Pancreas (tissue), 10 donors: ENCODE measurements at regions not wholly inside any gene's neighbourhood (a gene's known extent, or its start where the extent isn't known, plus 50 kb on each side); places are given as distances from the start of the nearest gene placed in this dataset.
A peak's percentile ranks its signal among the peaks of the same experiment; 100 is the strongest.

Source experiments
- ATAC-seq, 4 donors: fragments of 200-7000 bp; cut with Tn5 transposase; one replicate each; pipeline versions ENCODE4 v1.8.0 to v1.9.1; 2020; ENCODE audit warnings: mild to moderate bottlenecking in 4 of 4, moderate library complexity in 4 of 4
- DNase-seq, 6 donors: peaks; one replicate each; pipeline ENCODE4 v3.0.0-alpha.2; 2020
- FAIRE-seq: peaks from 2 replicates; lab custom pipeline; 2012; peaks lifted over from hg19 to GRCh38; lab: Jason Lieb, UNC
- H3K27ac ChIP-seq, 4 donors: fragments of 200-600 bp; sonication (generic); 1 replicate in 3 of 4; 2 replicates in 1 of 4; pipeline versions ENCODE4 v1.5.0 to v1.8.0; 2020
- H3K27me3 ChIP-seq, 4 donors: fragments of 200-600 bp; one replicate each; pipeline ENCODE4 v1.8.0; 2021
- H3K36me3 ChIP-seq, 3 donors: fragments of 200-600 bp; sonication (generic) in 1 of 3; one replicate each; pipeline versions ENCODE4 v1.5.0 to v1.8.0; 2020 to 2021
- H3K4me1 ChIP-seq, 3 donors: fragments of 200-600 bp; one replicate each; pipeline ENCODE4 v1.8.0; 2021
- H3K4me3 ChIP-seq, 4 donors: fragments of 200-600 bp; sonication (generic) in 2 of 4; one replicate each; pipeline versions ENCODE4 v1.5.0 to v1.8.0; 2020 to 2021
- H3K9me3 ChIP-seq, 4 donors: fragments of 200-600 bp; one replicate each; pipeline ENCODE4 v1.8.0; 2021
- WGBS, 2 donors: extraction: QIAGEN DNeasy Blood & Tissue Kit; methylation state at CpG; one replicate each; pipeline ENCODE4 v1.1.7; 2013; 5-methylcytosine and 5-hydroxymethylcytosine counted together
- intact Hi-C, 3 donors: fragments of 100-400 bp; cut with DNase I; formaldehyde crosslinking; loops; one replicate each; pipeline versions ENCODE4 v1.11.1 to v1.14.2; 2022
- TF ChIP-seq, protein P1 (sequence below), 4 donors: fragments of 200-600 bp; sonication (generic) in 3 of 4; IDR thresholded peaks; one replicate each; pipeline versions ENCODE4 v1.5.0 to v1.8.0; 2021; ENCODE audit warnings: antibody characterized with exemption in 4 of 4
- donor health status: healthy with polysubstance abuse.
- donor health status: DM: no; HTN: no; CAD: no; lungs with moderate emphysema.
- donor health status: DM: no; HTN: no; CAD: no.
- donor health status: control.
- donor health status: control.
- donor health status: Bipolar disorder and iron deficiency.
- donor health status: DM: yes; HTN: yes; CAD: no.
- donor health status: DM: no; HTN: no; CAD: no.
- donor health status: DM: no; HTN: no; CAD: no.
- donor health status: DM: yes; HTN: yes; CAD: no.

DNA sequence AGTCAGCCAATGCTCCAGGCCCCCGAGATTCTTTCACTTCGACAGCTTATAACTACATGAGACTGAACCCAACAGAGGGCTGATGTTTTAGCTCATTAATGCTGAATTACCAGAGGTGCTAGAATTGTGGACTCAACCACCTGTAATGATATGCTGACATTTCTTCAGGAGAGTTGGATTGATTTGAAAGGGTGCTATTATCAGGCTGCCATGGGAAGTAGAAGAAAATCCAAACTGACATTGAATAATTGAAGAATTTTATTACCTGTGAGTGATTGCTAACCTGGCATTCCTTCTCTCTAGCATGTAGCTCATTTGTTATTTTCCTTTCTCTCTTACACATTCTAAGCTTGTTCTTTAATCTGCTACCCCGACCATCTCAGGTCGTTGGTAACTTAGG is 488.8 kb downstream of the PID1 start:
- intact Hi-C loops = no loop called here
- H3K4me1 ChIP-seq = no peaks in the 10 kb centered on the region
- no peaks in the 10 kb centered on the region for H3K27me3 ChIP-seq
- WGBS, 2 donors = 36 to 40% methylated on average over 4 of the region's 4 CpGs
- TF ChIP-seq, protein P1, sequence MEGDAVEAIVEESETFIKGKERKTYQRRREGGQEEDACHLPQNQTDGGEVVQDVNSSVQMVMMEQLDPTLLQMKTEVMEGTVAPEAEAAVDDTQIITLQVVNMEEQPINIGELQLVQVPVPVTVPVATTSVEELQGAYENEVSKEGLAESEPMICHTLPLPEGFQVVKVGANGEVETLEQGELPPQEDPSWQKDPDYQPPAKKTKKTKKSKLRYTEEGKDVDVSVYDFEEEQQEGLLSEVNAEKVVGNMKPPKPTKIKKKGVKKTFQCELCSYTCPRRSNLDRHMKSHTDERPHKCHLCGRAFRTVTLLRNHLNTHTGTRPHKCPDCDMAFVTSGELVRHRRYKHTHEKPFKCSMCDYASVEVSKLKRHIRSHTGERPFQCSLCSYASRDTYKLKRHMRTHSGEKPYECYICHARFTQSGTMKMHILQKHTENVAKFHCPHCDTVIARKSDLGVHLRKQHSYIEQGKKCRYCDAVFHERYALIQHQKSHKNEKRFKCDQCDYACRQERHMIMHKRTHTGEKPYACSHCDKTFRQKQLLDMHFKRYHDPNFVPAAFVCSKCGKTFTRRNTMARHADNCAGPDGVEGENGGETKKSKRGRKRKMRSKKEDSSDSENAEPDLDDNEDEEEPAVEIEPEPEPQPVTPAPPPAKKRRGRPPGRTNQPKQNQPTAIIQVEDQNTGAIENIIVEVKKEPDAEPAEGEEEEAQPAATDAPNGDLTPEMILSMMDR (IDR thresholded peaks at IDR 0.05) = no peak
- no peaks in the 10 kb centered on the region for H3K9me3 ChIP-seq
- DNase-seq (no peak), FAIRE-seq (no peak), ATAC-seq (no peak)
- no peak overlapping the region for H3K27ac ChIP-seq
- H3K4me3 ChIP-seq = no peak overlapping the region
- no peaks in the 10 kb centered on the region for H3K36me3 ChIP-seq

- Histone ChIP-seq H3K4me3 (no peak overlapping the region), H3K36me3 (no peaks in the 10 kb centered on the region), H3K4me1 (no peaks in the 10 kb centered on the region), H3K9me3 (no peaks in the 10 kb centered on the region), H3K27ac (no peak overlapping the region), H3K27me3 (no peaks in the 10 kb centered on the region)
- DNase-seq (no peak), ATAC-seq (no peak), FAIRE-seq (no peak)
- TF ChIP-seq, protein P1 (IDR thresholded peaks at IDR 0.05) = no peak
- WGBS, 2 donors = 45 to 54% methylated on average over 5 of the region's 5 CpGs
- intact Hi-C loops = no loop called here
Observed at GRCh38 chr2:228777855-228778355, 493.2 kb downstream of the PID1 start.

- H3K36me3 ChIP-seq = no peaks in the 10 kb centered on the region
- ATAC-seq (no peak), FAIRE-seq (no peak), DNase-seq (no peak)
- no peaks in the 10 kb centered on the region for H3K27me3 ChIP-seq
- WGBS, 2 donors = 39 to 52% methylated on average over 2 of the region's 2 CpGs
- no peak overlapping the region for H3K27ac ChIP-seq
- intact Hi-C loops = no loop called here
- TF ChIP-seq, protein P1 (IDR thresholded peaks at IDR 0.05) = no peak
- no peaks in the 10 kb centered on the region for H3K9me3 ChIP-seq
- H3K4me1 ChIP-seq = no peaks in the 10 kb centered on the region
- H3K4me3 ChIP-seq = no peak overlapping the region
Observed at GRCh38 chr2:228774548-228774947, 496.5 kb downstream of the PID1 start.

DNA sequence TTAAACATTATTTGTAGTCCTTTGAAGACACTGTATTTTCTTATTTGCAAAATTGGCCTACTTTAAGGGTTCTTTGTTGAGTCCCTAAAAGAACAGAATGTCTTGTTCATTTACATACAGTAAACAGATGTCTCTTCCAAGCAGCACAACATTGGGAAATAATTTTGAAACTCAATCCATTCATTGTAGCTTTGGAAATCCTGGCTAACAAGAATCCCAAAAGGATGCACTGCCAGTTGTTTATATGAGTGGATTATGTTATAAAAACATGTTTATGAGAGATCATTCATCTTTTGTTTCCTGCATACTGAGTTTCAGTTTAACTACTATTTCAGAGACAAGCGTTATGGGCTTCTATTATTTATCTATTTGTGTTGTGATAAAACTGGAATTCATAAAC is 499.3 kb downstream of the PID1 start:
- DNase-seq = no peak
- no peak overlapping the region for H3K27ac ChIP-seq
- H3K36me3 ChIP-seq = no peaks in the 10 kb centered on the region
- FAIRE-seq = peak; percentile 78
- TF ChIP-seq, protein P1 (IDR thresholded peaks at IDR 0.05) = no peak
- H3K27me3 ChIP-seq = no peaks in the 10 kb centered on the region
- H3K4me3 ChIP-seq = no peak overlapping the region
- WGBS, 2 donors = 43 to 56% methylated on average over 1 of the region's 1 CpG
- no peaks in the 10 kb centered on the region for H3K9me3 ChIP-seq
- H3K4me1 ChIP-seq = no peaks in the 10 kb centered on the region
- intact Hi-C loops = no loop called here
- peak in 1 of 4 donors; percentile 22 for ATAC-seq

DNA sequence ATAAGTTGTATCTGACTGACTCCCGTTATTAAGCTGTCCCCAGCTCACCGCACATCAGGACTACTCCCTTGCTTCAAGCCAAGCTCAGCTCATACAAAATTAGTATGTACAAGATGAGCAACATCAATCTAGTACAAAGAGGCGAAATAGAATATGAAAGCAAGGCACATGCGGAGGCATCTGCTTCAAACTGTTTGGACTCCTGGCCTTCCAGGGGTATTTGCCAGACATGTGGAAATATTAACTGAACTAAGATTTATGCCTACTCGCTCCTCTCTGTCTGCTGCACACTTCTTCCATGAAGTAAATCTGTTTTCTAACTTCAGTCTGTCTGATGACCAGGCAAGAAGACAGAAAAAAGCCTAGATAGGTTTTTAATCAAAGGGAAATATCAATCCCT is 499.8 kb downstream of the PID1 start:
- FAIRE-seq (no peak), ATAC-seq (peak in 1 of 4 donors; percentile 40), DNase-seq (no peak)
- no peaks in the 10 kb centered on the region for H3K36me3 ChIP-seq
- H3K9me3 ChIP-seq = no peaks in the 10 kb centered on the region
- TF ChIP-seq, protein P1 (IDR thresholded peaks at IDR 0.05) = no peak
- H3K27ac ChIP-seq = no peak overlapping the region
- intact Hi-C loops = no loop called here
- H3K4me1 ChIP-seq = no peaks in the 10 kb centered on the region
- no peak overlapping the region for H3K4me3 ChIP-seq
- 69 to 77% methylated on average over 5 of the region's 5 CpGs for WGBS, 2 donors
- H3K27me3 ChIP-seq = no peaks in the 10 kb centered on the region
